ENCODE measurements at regions not wholly inside any gene's neighbourhood (a gene's known extent, or its start where the extent isn't known, plus 50 kb on each side); places are given as distances from the start of the nearest gene placed in this dataset.

GRCh38 chr15:35727627-35728026 lies 181.7 kb upstream of the DPH6 start:
- DNase-seq (ENCODE audit: low spot score): no peak

DNA sequence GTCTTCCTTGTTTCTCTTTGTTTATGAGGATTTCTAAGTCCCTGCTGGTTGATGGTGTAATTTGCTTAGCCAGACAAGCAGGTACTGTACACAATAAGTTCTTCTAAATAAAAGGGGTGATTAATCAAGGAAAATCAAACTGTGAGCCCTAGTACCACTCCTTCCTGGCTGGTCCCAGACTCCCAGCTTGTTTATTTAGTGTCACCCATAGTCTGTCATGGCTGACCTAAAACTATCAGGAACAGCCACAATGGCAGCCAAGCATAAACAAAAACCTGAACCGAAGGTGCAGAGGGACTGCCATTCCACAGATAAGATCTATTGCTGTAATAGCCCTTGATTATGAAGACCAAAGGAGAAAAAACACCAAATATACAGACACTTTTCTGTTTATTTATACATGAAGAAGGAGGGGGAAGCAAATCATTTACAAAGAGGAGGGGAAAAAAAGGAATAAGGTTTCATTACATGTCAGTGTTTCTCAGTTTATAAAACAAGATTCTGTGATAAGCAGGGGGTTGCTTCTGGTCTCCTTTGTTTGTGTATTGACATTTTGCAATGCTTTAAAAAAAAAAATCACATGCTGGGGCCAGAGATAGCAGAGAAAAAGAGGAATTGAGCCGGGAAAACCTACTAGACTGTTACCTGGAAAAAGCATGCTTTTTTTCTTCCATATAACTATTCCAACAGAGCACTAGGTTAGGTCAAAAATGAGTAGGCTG lies 182.4 kb upstream of the DPH6 start:
- no peak for DNase-seq (ENCODE audit: low spot score)

- DNase-seq (ENCODE audit: low spot score): no peak
These were observed 190.2 kb upstream of the DPH6 start for GRCh38 chr15:35736150-35736549.

DNA sequence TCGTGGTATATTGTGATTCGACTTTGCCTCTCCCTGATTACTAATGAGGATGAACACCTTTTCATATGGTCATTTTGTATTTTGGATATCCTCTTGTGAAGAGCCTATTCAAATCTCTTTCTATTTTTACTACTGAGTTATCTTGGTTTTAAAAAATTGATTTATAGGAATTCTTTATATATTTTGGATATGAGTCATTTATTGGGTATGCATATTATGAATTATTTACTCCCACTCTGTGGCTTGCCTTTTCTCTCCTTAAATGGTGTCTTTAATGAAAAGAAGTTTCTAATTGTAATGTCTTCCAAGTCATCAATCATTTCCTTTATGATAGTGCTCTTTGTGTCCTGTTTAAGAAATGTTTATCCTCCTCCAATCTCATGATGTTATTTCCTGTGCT lies 191.5 kb upstream of the DPH6 start:
- no peak for DNase-seq (ENCODE audit: low spot score)

GRCh38 chr15:35738370-35738769 lies 192.4 kb upstream of the DPH6 start:
- no peak for DNase-seq (ENCODE audit: low spot score)

DNA sequence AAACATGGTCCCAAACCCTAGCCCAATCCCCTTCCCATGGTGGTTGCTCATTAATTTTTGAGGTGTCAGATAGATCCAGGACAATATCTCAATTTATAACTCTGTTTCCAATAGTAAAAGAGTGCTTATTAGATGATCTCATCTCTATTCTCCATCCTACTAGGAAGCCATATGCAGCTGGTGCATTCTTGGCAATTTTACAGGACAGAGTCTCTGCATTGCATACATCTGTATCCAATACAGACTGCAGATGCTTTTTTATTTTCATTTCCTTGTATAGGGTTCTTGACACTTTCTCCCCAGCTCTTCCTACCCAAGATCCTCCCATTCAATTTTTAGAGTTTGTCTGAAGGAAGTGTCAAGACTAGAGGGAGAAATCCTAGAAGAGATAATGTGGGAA lies 194.8 kb upstream of the DPH6 start:
- no peak for DNase-seq (ENCODE audit: low spot score)

DNA sequence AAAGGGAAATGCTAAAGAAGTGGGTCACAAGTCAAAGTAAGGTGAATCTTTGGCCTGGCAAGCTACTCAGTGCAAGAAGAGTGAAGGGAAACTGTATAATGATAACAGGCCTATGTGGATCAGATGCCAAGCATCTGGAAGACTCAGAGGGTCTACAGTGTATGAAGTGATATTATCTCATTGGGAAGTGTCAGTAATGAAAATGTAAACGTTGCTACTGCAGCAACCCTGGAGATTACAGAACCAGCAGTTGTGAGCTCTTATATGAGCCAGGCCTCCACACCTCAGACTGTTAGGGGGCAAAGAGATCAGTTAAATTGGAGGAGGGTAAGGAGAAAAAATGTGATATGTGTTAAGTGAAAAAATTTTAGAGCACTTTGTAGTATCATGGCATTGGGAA lies 195.4 kb upstream of the DPH6 start:
- no peak for DNase-seq (ENCODE audit: low spot score)

- DNase-seq (ENCODE audit: low spot score): no peak
These were observed 195.9 kb upstream of the DPH6 start for GRCh38 chr15:35741881-35742280.

DNA sequence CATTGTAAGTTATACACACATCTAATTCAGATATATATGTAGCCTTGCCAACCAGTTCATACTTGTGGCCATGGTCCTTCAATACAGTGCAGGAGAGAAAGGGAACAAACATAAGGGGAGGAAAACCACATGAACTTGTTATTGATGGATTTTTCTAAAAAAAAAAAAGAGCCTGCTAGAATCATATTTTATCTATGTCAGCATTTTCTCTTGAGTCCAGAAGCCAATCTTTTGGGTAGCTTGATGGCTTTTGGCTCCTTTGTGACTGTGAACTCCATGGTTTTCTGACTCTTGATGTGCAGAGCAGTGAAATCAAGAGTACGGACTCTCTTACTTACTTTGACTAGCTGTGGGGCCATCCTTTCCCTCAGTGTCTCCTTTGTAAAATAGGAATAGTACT lies 197.4 kb upstream of the DPH6 start:
- no peak for DNase-seq (ENCODE audit: low spot score)

DNA sequence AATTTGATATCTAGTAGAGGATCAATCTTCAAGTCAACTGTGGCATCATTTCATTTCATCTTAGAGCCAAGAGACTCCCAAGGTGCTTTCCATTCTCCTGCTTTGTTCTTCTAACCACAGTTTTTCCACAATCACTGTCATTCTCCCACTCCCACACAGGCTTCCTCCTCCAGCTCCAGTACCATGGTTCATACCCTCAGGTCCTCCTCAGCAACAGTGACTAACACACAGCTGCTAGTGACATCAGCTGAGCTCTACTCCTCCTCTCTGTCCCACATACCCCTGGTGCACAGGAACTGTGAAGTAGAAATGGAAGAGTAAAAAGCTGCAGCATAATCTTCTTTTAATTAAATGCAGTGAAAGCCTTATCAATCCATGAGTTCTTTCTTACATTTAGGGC lies 200.2 kb upstream of the DPH6 start:
- DNase-seq (ENCODE audit: low spot score): peak; percentile 19

GRCh38 chr15:35748105-35748504 lies 202.1 kb upstream of the DPH6 start:
- DNase-seq (ENCODE audit: low spot score): no peak

DNA sequence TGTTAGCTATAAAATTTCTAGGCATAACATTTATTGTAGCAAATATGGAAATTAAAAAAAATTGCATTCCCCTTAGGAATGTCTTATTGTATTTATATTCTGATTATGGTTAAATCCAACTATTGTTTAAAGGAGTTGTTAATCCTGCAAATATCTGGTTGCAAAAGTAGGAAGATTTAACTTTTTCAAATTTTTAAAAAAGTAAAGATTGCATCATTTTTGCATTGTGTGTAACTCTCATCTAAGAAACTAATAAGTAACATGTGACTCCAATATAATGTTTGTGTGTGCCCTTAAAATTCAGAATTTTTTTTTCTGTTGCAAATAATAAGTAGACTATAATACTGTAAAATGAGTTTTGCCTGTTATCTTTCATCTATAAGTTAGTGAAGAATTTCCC lies 204.1 kb upstream of the DPH6 start:
- DNase-seq (ENCODE audit: low spot score): no peak

- peak; percentile 90 for DNase-seq (ENCODE audit: low spot score)
These were observed 205.6 kb upstream of the DPH6 start for GRCh38 chr15:35751413-35752133.

GRCh38 chr15:35752134-35752466 lies 206.1 kb upstream of the DPH6 start:
- DNase-seq (ENCODE audit: low spot score): no peak

DNA sequence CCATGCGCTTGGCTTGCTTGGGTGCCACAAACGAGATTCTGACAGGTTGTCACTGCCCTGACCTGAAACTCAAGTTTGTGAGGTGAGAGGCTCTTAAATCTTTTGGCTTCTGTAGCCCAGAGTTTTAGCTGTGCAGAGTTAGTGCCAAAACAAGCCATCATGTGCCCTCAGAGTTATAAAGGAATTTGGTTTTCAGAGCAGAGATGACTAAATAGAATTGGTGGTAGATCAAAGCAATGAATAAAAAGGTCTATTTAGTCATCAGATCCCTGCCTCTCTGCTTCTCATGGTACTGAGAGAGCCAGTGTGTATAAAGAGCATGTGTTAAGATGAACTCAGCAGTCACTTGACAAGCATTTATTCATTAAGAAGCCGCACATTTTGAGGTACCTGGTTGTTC lies 207.5 kb upstream of the DPH6 start:
- no peak for DNase-seq (ENCODE audit: low spot score)

GRCh38 chr15:35755237-35755802 lies 209.4 kb upstream of the DPH6 start:
- DNase-seq (ENCODE audit: low spot score): no peak

GRCh38 chr15:35756623-35757022 lies 210.7 kb upstream of the DPH6 start:
- no peak for DNase-seq (ENCODE audit: low spot score)

DNA sequence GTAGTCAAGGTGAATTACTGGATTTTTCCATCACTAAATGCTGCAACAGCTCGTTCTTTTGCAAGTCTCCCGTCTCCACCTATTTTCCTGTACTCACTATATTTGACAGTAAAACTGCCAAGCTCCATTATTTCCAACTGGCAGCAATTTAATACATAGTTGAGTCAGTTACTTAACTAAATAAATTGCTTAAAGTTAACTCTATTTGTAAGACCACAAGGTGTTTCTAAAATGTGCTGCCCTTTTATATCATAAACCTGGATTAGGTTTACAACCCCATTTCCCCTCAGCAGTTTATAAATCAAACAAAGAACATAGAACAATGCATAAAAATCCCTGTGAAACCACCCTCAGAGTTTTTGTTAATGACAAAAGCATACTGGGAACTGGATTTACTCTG lies 211.4 kb upstream of the DPH6 start:
- DNase-seq (ENCODE audit: low spot score): no peak

GRCh38 chr15:35757765-35758164 lies 211.8 kb upstream of the DPH6 start:
- DNase-seq (ENCODE audit: low spot score): no peak

DNA sequence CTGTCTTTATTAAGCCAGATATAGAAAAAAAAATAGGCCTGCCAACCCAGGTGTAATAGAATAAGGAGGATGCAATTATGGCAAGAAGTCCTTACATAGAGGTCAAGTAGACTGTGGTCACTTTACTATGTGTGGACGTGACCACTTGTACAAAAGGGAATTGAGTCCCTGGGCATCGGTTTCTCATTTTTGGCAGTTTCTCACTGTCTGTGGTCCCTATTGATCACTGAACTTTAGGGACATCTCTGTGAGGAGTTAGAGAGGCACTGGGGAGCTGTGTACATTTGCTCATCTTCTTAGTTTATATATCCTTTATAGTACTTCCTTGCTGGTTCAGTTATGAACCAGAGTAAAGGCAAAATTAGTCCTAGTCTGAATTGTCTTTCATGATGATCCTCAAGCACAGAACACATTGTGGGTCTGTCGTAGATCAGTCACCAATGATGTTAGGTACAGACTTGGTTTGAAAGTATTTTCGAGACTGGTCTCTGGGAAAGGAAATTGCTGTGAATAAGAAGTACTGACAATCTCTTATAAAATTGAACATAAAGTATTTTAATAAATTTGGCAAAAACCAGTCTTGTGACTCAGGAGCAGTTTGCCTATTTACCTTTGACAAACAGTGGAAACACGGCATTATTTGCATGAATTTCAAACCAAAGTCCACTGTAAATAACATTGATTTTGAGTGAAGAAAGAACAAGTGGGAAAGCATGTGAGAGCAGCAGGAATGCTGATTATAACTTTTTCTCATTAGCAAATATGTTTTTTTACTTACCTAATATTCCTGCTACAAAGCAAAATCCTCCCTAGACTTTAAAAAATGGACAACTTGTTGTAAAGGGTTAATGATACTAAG lies 218.9 kb upstream of the DPH6 start:
- no peak for DNase-seq (ENCODE audit: low spot score)

DNA sequence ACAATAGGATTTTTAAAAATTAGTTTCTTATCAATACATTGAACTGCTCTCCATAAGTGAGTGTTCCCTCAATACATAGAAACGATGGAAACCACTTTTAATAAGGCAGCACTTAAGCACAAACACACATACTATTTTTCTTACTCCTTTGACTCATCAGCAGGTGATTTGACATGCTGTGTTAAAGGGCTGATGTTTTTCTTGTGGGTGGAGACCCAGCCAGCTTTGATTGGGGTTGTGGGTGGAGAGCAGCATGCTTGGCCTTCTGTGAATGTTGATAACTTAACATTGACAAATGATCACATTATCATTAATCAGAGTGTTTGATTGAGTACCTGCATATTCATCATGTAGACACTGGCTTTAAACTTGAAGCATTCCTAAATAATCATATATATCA lies 223.0 kb upstream of the DPH6 start:
- DNase-seq (ENCODE audit: low spot score): no peak

- no peak for DNase-seq (ENCODE audit: low spot score)
These were observed 223.7 kb upstream of the DPH6 start for GRCh38 chr15:35769656-35770055.
